Keratinocyte (primary cell): ENCODE measurements at regions not wholly inside any gene's neighbourhood (a gene's known extent, or its start where the extent isn't known, plus 50 kb on each side); places are given as distances from the start of the nearest gene placed in this dataset.

Source experiments
- EZH2 ChIP-seq: IDR thresholded peaks from one replicate; pipeline ENCODE4 v1.6.1; 2012; ENCODE audit warnings: inconsistent platforms, mild to moderate bottlenecking, low read length, moderate library complexity
- TF ChIP-seq, protein P1 (sequence below), 3 experiments: IDR thresholded peaks in 1 of 3; conservative IDR thresholded peaks in 1 of 3; optimal IDR thresholded peaks in 1 of 3; 2 replicates in 2 of 3; 3 replicates in 1 of 3; pipeline versions ENCODE3 to v1.5.1; 2011; ENCODE audit warnings: low read length in 3 of 3, mild to moderate bottlenecking in 3 of 3, moderate library complexity in 2 of 3, control low read depth in 1 of 3, inconsistent platforms in 1 of 3; ENCODE audit not compliant: insufficient read depth in 2 of 3; ENCODE audit errors: extremely low read depth in 1 of 3

DNA sequence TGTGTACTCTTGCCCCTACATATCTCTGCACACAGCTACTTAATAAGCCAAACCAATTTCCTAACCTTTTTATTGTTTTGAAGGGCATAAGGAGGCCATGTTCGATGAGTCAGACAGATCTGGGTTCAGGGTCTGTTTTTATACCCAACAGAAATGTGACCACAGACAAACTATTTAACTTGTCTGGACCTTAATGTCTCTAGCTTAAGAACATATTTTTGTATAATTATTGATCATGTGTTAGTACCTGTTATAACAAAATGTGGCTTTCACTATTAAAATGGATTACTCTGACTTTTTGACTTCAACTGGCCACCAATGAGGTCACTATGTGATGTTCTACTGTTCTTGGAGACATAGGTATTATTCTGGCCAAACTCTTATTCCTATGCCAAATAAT, 507.8 kb upstream of the USP24 start:
- TF ChIP-seq, protein P1, sequence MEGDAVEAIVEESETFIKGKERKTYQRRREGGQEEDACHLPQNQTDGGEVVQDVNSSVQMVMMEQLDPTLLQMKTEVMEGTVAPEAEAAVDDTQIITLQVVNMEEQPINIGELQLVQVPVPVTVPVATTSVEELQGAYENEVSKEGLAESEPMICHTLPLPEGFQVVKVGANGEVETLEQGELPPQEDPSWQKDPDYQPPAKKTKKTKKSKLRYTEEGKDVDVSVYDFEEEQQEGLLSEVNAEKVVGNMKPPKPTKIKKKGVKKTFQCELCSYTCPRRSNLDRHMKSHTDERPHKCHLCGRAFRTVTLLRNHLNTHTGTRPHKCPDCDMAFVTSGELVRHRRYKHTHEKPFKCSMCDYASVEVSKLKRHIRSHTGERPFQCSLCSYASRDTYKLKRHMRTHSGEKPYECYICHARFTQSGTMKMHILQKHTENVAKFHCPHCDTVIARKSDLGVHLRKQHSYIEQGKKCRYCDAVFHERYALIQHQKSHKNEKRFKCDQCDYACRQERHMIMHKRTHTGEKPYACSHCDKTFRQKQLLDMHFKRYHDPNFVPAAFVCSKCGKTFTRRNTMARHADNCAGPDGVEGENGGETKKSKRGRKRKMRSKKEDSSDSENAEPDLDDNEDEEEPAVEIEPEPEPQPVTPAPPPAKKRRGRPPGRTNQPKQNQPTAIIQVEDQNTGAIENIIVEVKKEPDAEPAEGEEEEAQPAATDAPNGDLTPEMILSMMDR (optimal IDR thresholded peaks at IDR 0.05 in 1 of 3, IDR thresholded peaks at IDR 0.05 in 1 of 3, conservative IDR thresholded peaks at IDR 0.05 in 1 of 3; ENCODE audit: extremely low read depth in 1 of 3, insufficient read depth in 2 of 3, low read length in 3 of 3) = no peak
- TF ChIP-seq EZH2 = no peak
